GM19463 (cell line): ENCODE measurements at regions not wholly inside any gene's neighbourhood (a gene's known extent, or its start where the extent isn't known, plus 50 kb on each side); places are given as distances from the start of the nearest gene placed in this dataset.
"Not testable (repeated sequence)": the region's sequence is repeated elsewhere in the genome, so short reads cannot be mapped to it uniquely, and the experiment has no call there.

Experiments used
- ATAC-seq: cut with Tn5 transposase; IDR thresholded peaks from one replicate; pipeline ENCODE4 v1.9.1; 2021; ENCODE audit warnings: mild to moderate bottlenecking, moderate library complexity; ENCODE audit not compliant: unreplicated experiment

GRCh38 chr1:106289265-106289928 lies 767.1 kb upstream of the PRMT6 start:
- ATAC-seq: no peak

- ATAC-seq: no peak
These were observed 765.5 kb upstream of the PRMT6 start for GRCh38 chr1:106290805-106291501.

DNA sequence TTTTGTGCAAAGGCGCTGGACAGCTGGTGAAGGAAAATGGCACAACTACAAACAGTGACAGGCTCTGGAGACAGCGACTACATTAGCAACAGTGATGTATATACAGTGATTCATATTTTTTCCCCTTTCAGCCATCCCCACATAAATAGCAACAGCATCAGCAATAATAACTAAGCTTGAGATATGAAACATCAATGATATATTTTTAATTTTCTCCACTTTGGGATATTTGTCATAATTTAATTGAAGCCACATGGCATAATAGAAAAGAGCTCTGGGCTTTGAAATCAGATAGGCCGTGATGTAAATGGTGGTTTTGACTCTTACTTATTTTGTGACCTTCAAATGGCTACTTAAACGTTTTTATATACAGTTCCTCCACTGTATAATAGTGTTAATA lies 764.3 kb upstream of the PRMT6 start:
- no peak for ATAC-seq

GRCh38 chr1:106296431-106296830 lies 760.0 kb upstream of the PRMT6 start:
- no peak for ATAC-seq

GRCh38 chr1:106304106-106304505 lies 752.4 kb upstream of the PRMT6 start:
- no peak for ATAC-seq

DNA sequence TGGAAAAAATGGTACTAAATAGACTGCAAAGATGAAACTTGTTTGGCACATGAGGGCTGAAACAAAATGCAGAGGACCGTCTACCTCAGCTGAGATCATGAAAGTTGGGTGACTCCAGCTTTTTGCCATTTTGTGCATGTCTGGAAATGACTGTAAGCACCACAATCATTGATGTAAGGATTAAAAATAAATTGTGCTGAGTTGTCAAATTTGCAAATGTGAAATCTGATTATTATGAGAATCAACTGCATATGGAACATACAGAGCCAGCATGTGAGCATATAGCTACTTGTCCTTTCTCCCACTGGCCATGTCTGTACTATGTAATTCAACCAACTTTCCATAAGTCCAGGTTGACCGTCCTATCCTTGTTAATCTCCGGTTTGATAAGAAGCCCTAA lies 736.9 kb upstream of the PRMT6 start:
- ATAC-seq: no peak

DNA sequence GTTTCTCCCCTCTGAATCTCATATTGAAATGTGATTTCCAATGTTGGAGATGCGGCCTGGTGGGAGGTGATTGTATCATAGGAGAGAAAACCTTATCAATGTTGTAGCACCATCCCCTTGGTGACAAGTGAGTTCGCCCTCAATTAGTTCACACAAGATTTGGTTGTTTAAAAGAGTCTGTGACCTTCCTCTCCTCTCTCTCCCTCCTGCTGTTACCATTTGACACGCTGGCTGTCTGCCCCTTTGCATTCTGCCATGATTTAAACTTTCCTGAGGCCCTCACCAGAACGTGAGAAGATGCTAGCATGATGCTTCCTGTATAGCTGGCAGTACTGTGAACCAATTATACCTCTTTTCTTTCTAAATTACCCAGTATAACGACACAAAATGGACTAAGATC lies 730.9 kb upstream of the PRMT6 start:
- no peak for ATAC-seq

DNA sequence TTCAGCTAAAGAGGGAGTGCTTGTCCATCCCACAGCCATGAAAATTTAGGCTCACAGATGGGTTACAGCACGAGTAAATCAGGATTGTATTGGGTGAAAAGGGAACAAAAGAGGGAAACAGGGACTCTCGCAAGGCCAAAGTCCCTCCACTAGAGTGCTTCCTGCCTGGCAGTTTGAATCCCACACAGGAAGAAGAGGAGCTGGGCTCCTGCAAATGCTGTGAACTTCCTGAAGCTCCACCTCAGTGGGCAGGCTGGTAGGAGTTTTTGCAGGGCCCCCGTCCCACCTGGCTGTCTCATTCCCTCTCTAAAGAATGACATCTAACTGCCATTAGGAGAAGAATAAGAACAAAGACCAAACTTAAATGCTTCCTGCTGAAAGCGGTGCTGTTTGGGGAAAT lies 712.0 kb upstream of the PRMT6 start:
- ATAC-seq: no peak

GRCh38 chr1:106360252-106360651 lies 696.2 kb upstream of the PRMT6 start:
- no peak for ATAC-seq

GRCh38 chr1:106366627-106367319 lies 689.7 kb upstream of the PRMT6 start:
- no peak for ATAC-seq

- no peak for ATAC-seq
These were observed 678.2 kb upstream of the PRMT6 start for GRCh38 chr1:106378261-106378660.

- ATAC-seq: no peak
These were observed 675.7 kb upstream of the PRMT6 start for GRCh38 chr1:106380772-106381171.

GRCh38 chr1:106389160-106389559 lies 667.3 kb upstream of the PRMT6 start:
- not testable (repeated sequence) for ATAC-seq

GRCh38 chr1:106393046-106393445 lies 663.4 kb upstream of the PRMT6 start:
- ATAC-seq: no peak

DNA sequence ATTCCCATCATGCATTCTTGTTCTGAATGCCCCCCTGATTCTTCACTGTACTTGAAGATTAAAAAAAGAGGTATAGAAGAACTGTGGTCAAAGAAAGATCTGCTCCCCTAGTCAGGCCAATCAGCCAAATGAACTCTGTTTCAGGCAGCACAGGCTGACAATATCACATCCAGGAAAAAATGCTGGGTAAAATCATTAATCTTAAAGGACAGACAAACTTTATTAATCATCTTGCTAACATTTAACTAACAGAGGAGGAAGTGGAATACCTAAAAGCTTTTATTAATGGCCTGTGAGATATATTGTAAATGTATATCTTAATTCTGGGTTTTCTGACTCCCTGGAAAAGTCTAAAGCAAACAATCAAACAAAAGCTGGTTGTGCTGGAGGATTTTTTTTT lies 660.5 kb upstream of the PRMT6 start:
- ATAC-seq: no peak

- no peak for ATAC-seq
These were observed 658.1 kb upstream of the PRMT6 start for GRCh38 chr1:106398391-106398790.

GRCh38 chr1:106406114-106406513 lies 650.4 kb upstream of the PRMT6 start:
- ATAC-seq: no peak

GRCh38 chr1:106412321-106412720 lies 644.2 kb upstream of the PRMT6 start:
- ATAC-seq: not testable (repeated sequence)

GRCh38 chr1:106435269-106435668 lies 621.2 kb upstream of the PRMT6 start:
- ATAC-seq: no peak

DNA sequence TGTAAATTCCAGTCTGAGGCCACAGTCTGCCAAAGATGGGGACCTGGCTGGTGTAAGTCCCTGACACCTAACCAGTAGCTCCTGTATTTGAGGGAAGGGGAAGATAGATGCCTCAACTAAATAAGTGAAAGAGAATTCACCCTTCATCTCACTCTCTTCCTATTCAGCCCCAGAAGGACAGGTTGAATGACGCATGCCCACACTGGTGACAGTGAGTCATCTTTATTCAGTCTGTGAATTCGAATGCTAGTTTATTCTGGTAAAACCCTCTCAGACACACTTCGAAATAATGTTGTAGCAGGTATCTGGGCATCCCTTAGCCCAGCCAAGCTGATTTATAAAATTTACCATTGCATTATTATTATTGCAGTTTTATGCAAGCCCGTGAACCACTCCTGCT lies 617.0 kb upstream of the PRMT6 start:
- no peak for ATAC-seq

DNA sequence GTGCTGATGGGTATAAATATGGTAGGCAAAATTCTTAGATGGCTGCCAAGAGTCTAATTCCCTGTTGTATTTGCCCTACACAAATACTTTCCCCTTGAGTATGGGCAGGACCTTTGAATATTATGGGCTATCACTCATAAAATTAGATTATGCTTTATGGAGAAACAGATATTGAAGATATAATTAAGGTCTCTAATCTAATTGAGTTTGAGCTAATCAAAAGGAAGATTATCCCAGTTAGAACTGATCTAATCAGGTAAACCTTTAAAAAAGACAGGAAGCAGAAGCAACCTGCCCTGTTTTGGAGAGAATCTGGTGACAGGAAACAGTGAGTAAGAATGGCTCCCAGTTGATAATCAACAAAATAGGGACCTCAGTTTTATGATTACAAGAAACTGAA lies 609.0 kb upstream of the PRMT6 start:
- ATAC-seq: no peak

DNA sequence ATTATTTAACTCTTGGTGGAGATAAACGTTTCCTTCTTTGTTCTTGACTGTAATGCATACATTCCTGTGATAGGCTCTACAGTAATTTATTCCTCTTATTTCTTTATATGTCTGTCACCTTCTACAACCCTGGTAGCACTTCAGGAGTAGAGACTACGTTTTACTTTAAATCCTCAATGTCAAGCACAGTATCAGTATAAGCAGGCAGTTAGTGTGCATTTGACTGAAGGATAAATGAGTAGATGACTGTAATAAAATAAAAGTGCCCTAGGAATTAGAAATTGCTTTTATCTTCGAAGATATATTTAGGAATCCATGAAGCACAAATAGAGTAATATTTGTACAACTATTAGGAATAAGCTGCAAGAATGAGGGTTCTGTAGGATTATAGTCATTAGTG lies 599.6 kb upstream of the PRMT6 start:
- no peak for ATAC-seq
